A673 (cell line): ENCODE measurements at regions not wholly inside any gene's neighbourhood (a gene's known extent, or its start where the extent isn't known, plus 50 kb on each side); places are given as distances from the start of the nearest gene placed in this dataset.

Experiments
- EZH2 ChIP-seq: fragments of 200-600 bp; sonication (generic); IDR thresholded peaks from 2 replicates; pipeline ENCODE4 v1.6.1; 2017; ENCODE audit warnings: borderline replicate concordance, low read depth, mild to moderate bottlenecking, mixed read lengths, antibody characterized with exemption, low read length; ENCODE audit not compliant: poor library complexity, severe bottlenecking
- TF ChIP-seq, protein P1 (sequence below): fragments of 300-800, 200-600 bp; sonication (generic); conservative IDR thresholded peaks from 2 replicates; pipeline ENCODE4 v1.5.1; 2017; ENCODE audit warnings: low read depth, mild to moderate bottlenecking, antibody characterized with exemption, low read length, moderate library complexity, mixed read lengths

DNA sequence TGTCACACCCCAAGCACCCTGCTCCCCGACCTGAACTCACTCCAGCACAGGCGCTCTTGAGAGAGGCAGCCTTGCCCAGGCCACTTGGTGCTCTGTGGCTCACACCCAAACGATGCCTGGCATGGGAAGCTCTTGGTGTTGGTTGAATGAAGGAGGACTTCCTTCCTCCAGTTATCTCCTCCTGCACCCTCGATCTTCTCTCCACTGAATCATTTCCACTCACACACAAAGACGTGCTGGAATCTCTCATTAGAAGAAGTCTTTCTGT lies 90.5 kb upstream of the TRIM2 start:
- TF ChIP-seq, protein P1, sequence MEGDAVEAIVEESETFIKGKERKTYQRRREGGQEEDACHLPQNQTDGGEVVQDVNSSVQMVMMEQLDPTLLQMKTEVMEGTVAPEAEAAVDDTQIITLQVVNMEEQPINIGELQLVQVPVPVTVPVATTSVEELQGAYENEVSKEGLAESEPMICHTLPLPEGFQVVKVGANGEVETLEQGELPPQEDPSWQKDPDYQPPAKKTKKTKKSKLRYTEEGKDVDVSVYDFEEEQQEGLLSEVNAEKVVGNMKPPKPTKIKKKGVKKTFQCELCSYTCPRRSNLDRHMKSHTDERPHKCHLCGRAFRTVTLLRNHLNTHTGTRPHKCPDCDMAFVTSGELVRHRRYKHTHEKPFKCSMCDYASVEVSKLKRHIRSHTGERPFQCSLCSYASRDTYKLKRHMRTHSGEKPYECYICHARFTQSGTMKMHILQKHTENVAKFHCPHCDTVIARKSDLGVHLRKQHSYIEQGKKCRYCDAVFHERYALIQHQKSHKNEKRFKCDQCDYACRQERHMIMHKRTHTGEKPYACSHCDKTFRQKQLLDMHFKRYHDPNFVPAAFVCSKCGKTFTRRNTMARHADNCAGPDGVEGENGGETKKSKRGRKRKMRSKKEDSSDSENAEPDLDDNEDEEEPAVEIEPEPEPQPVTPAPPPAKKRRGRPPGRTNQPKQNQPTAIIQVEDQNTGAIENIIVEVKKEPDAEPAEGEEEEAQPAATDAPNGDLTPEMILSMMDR = no peak
- no peak for TF ChIP-seq EZH2
